ENCODE measurements at regions not wholly inside any gene's neighbourhood (a gene's known extent, or its start where the extent isn't known, plus 50 kb on each side); places are given as distances from the start of the nearest gene placed in this dataset.

GRCh38 chr3:84877092-84877491 lies 81.7 kb upstream of the CADM2 start:
- TF ChIP-seq, protein P1, sequence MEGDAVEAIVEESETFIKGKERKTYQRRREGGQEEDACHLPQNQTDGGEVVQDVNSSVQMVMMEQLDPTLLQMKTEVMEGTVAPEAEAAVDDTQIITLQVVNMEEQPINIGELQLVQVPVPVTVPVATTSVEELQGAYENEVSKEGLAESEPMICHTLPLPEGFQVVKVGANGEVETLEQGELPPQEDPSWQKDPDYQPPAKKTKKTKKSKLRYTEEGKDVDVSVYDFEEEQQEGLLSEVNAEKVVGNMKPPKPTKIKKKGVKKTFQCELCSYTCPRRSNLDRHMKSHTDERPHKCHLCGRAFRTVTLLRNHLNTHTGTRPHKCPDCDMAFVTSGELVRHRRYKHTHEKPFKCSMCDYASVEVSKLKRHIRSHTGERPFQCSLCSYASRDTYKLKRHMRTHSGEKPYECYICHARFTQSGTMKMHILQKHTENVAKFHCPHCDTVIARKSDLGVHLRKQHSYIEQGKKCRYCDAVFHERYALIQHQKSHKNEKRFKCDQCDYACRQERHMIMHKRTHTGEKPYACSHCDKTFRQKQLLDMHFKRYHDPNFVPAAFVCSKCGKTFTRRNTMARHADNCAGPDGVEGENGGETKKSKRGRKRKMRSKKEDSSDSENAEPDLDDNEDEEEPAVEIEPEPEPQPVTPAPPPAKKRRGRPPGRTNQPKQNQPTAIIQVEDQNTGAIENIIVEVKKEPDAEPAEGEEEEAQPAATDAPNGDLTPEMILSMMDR (IDR thresholded peaks at IDR 0.05; ENCODE audit: control insufficient read depth, insufficient read depth, low read depth, low read length, missing control alignments): no peak
- no peak overlapping the region for H3K4me3 ChIP-seq (ENCODE audit: control insufficient read depth, low read depth, low read length)
- DNase-seq (ENCODE audit: low read depth): no peak

- no peak for DNase-seq (ENCODE audit: low read depth)
- TF ChIP-seq, protein P1 (IDR thresholded peaks at IDR 0.05; ENCODE audit: control insufficient read depth, insufficient read depth, low read depth, low read length, missing control alignments): no peak
- H3K4me3 ChIP-seq (ENCODE audit: control insufficient read depth, low read depth, low read length): no peak overlapping the region
These were observed 77.5 kb upstream of the CADM2 start for GRCh38 chr3:84881288-84881687.

- TF ChIP-seq, protein P1 (IDR thresholded peaks at IDR 0.05; ENCODE audit: control insufficient read depth, insufficient read depth, low read depth, low read length, missing control alignments): no peak
- no peak overlapping the region for H3K4me3 ChIP-seq (ENCODE audit: control insufficient read depth, low read depth, low read length)
- no peak for DNase-seq (ENCODE audit: low read depth)
These were observed 73.4 kb upstream of the CADM2 start for GRCh38 chr3:84885199-84885882.

- no peak for DNase-seq (ENCODE audit: low read depth)
- H3K4me3 ChIP-seq (ENCODE audit: control insufficient read depth, low read depth, low read length): no peak overlapping the region
- TF ChIP-seq, protein P1 (IDR thresholded peaks at IDR 0.05; ENCODE audit: control insufficient read depth, insufficient read depth, low read depth, low read length, missing control alignments): no peak
These were observed 66.9 kb upstream of the CADM2 start for GRCh38 chr3:84891851-84892250.

DNA sequence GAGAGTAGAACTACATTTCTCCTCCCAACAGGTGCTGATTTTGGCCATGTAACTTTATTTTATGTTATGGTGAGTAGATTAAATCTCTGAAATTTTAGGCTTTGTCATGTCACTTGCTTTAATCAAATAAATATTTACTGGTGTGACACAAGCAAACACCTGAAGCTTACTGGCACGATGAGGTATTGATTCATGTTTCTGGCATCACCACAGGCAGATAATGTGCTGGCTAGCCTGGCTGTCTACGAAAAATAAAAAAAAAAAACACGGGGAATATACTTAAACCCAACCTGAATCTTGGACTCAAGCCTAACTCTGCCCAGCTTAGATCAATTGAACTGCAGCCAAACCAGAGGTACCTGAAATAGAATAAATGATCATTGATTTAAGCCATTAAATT lies 65.6 kb upstream of the CADM2 start:
- no peak for DNase-seq (ENCODE audit: low read depth)
- no peak overlapping the region for H3K4me3 ChIP-seq (ENCODE audit: control insufficient read depth, low read depth, low read length)
- TF ChIP-seq, protein P1 (IDR thresholded peaks at IDR 0.05; ENCODE audit: control insufficient read depth, insufficient read depth, low read depth, low read length, missing control alignments): no peak

- H3K4me3 ChIP-seq (ENCODE audit: control insufficient read depth, low read depth, low read length): no peak overlapping the region
- TF ChIP-seq, protein P1 (IDR thresholded peaks at IDR 0.05; ENCODE audit: control insufficient read depth, insufficient read depth, low read depth, low read length, missing control alignments): no peak
- no peak for DNase-seq (ENCODE audit: low read depth)
These were observed 54.6 kb upstream of the CADM2 start for GRCh38 chr3:84904212-84904611.

Measured in AG09309 (cell line).